H1 (cell line): ENCODE measurements at regions not wholly inside any gene's neighbourhood (a gene's known extent, or its start where the extent isn't known, plus 50 kb on each side); places are given as distances from the start of the nearest gene placed in this dataset.

Source experiments
- CTCF ChIA-PET: fragments of 300-600 bp; sonication (Branson Sonifier 250); formaldehyde crosslinking; loops from one replicate; lab custom pipeline; 2021; ENCODE audit not compliant: partially characterized antibody; lab: Charles Lee
- POLR2A ChIA-PET: fragments of 300-600 bp; sonication (Branson Sonifier 250); formaldehyde crosslinking; loops from one replicate; lab custom pipeline; 2021; ENCODE audit warnings: inconsistent platforms; ENCODE audit not compliant: partially characterized antibody; lab: Charles Lee
- DNase-seq, 2 experiments: peaks; one replicate each; pipeline versions ENCODE4 v3.0.0 to v3.0.0-alpha.2; 2010 to 2022; ENCODE audit warnings: low spot score in 2 of 2, low read depth in 1 of 2, mixed read lengths in 1 of 2
- FAIRE-seq: peaks from 2 replicates; lab custom pipeline; 2011; peaks lifted over from hg19 to GRCh38; lab: Jason Lieb, UNC
- H2AFZ ChIP-seq: 2 replicates; pipeline ENCODE4 v1.8.1; 2012; ENCODE audit warnings: low read length, inconsistent platforms
- H2AK5ac ChIP-seq: 2 replicates; pipeline ENCODE4 v1.6.1; 2013; ENCODE audit warnings: low read depth, low read length
- H2BK120ac ChIP-seq: replicated peaks from 2 replicates; pipeline ENCODE3; 2013; ENCODE audit warnings: low read depth, low read length, inconsistent platforms
- H2BK12ac ChIP-seq: 2 replicates; pipeline ENCODE4 v1.6.1; 2013; ENCODE audit warnings: low read depth, low read length
- H2BK15ac ChIP-seq: 2 replicates; pipeline ENCODE4 v1.6.1; 2013; ENCODE audit warnings: low read length
- H2BK20ac ChIP-seq: 2 replicates; pipeline ENCODE4 v1.6.1; 2013; ENCODE audit warnings: low read length
- H2BK5ac ChIP-seq: 2 replicates; pipeline ENCODE4 v1.6.1; 2013; ENCODE audit warnings: low read depth, low read length
- H3K14ac ChIP-seq: 2 replicates; pipeline ENCODE4 v1.6.1; 2013; ENCODE audit warnings: inconsistent platforms; ENCODE audit not compliant: insufficient read length
- H3K18ac ChIP-seq: 2 replicates; pipeline ENCODE4 v1.6.1; 2013; ENCODE audit warnings: low read length; ENCODE audit errors: extremely low read depth
- H3K23ac ChIP-seq: 2 replicates; pipeline ENCODE4 v1.6.1; 2013; ENCODE audit warnings: inconsistent platforms; ENCODE audit not compliant: insufficient read length
- H3K23me2 ChIP-seq: 2 replicates; pipeline ENCODE4 v1.6.1; 2013; ENCODE audit warnings: low read depth, low read length
- H3K27ac ChIP-seq: 2 replicates; pipeline ENCODE4 v1.6.1; 2011; ENCODE audit warnings: low read depth, low read length, inconsistent platforms
- H3K27me3 ChIP-seq, 4 experiments: replicated peaks in 1 of 4; 1 replicate in 1 of 4; 2 replicates in 3 of 4; pipeline versions ENCODE4 v1.6.1 to v1.8.1; 2011 to 2013; ENCODE audit warnings: low read length in 3 of 4, mild to moderate bottlenecking in 3 of 4, inconsistent platforms in 2 of 4, mixed read lengths in 2 of 4, moderate library complexity in 1 of 4; ENCODE audit not compliant: control insufficient read depth in 3 of 4, insufficient read depth in 3 of 4; ENCODE audit errors: extremely low read depth in 1 of 4
- H3K36me3 ChIP-seq, 4 experiments: 2 replicates each; pipeline versions ENCODE4 v1.6.1 to v1.8.1; 2011 to 2013; ENCODE audit warnings: mild to moderate bottlenecking in 4 of 4, low read length in 3 of 4, moderate library complexity in 2 of 4, control low read depth in 1 of 4, inconsistent platforms in 1 of 4; ENCODE audit not compliant: insufficient read depth in 4 of 4, control insufficient read depth in 2 of 4
- H3K4ac ChIP-seq: replicated peaks from 2 replicates; pipeline ENCODE3; 2013; ENCODE audit warnings: low read length, low read depth, mixed read lengths, inconsistent platforms; ENCODE audit not compliant: insufficient read length
- H3K4me1 ChIP-seq, 4 experiments: replicated peaks in 1 of 4; 1 replicate in 1 of 4; 2 replicates in 3 of 4; pipeline versions ENCODE4 v1.6.1 to v1.8.1; 2011 to 2013; ENCODE audit warnings: low read length in 3 of 4, inconsistent platforms in 2 of 4, mixed read lengths in 1 of 4; ENCODE audit not compliant: insufficient read depth in 4 of 4, control insufficient read depth in 3 of 4
- H3K4me2 ChIP-seq, 2 experiments: 2 replicates each; pipeline versions ENCODE4 v1.6.1 to v1.8.1; 2011 to 2013; ENCODE audit warnings: low read depth in 2 of 2, low read length in 2 of 2, control low read depth in 1 of 2, inconsistent platforms in 1 of 2, mild to moderate bottlenecking in 1 of 2; ENCODE audit not compliant: insufficient read depth in 1 of 2
- H3K4me3 ChIP-seq, 4 experiments: fragments of 200-600, 300-600 bp in 1 of 4; sonication (generic), shearing (Covaris generic), sonication (Bioruptor Twin) in 1 of 4; 2 replicates each; pipeline versions ENCODE4 v1.5.1 to v1.8.1; 2011 to 2016; ENCODE audit warnings: low read length in 4 of 4, low read depth in 3 of 4, control low read depth in 2 of 4, inconsistent platforms in 2 of 4, mild to moderate bottlenecking in 2 of 4, mixed read lengths in 1 of 4, moderate library complexity in 1 of 4; ENCODE audit not compliant: insufficient read depth in 2 of 4; ENCODE audit errors: extremely low read depth in 1 of 4
- H3K56ac ChIP-seq: replicated peaks from 2 replicates; pipeline ENCODE3; 2013; ENCODE audit warnings: low read depth, mild to moderate bottlenecking, mixed read lengths, low read length, inconsistent platforms; ENCODE audit not compliant: insufficient read length
- H3K79me1 ChIP-seq: 2 replicates; pipeline ENCODE4 v1.6.1; 2013; ENCODE audit warnings: low read depth, low read length, control low read depth
- H3K79me2 ChIP-seq, 2 experiments: 2 replicates each; pipeline versions ENCODE4 v1.6.1 to v1.8.1; 2012 to 2013; ENCODE audit warnings: low read length in 2 of 2, mild to moderate bottlenecking in 2 of 2, inconsistent platforms in 1 of 2; ENCODE audit not compliant: insufficient read depth in 2 of 2, control insufficient read depth in 1 of 2
- H3K9ac ChIP-seq, 4 experiments: replicated peaks in 1 of 4; 1 replicate in 1 of 4; 2 replicates in 3 of 4; pipeline versions ENCODE4 v1.6.1 to v1.8.1; 2011 to 2013; ENCODE audit warnings: low read depth in 3 of 4, low read length in 3 of 4, control low read depth in 2 of 4, mild to moderate bottlenecking in 2 of 4, moderate library complexity in 2 of 4, inconsistent platforms in 1 of 4; ENCODE audit errors: extremely low read depth in 1 of 4
- H3K9me3 ChIP-seq, 2 experiments: 2 replicates each; pipeline versions ENCODE4 v1.6.1 to v1.8.1; 2012 to 2013; ENCODE audit warnings: mild to moderate bottlenecking in 2 of 2, moderate library complexity in 2 of 2, control low read depth in 1 of 2, inconsistent platforms in 1 of 2, low read depth in 1 of 2, low read length in 1 of 2, mixed read lengths in 1 of 2; ENCODE audit not compliant: insufficient read depth in 2 of 2
- H4K20me1 ChIP-seq, 2 experiments: replicated peaks in 1 of 2; 2 replicates each; pipeline versions ENCODE3 to v1.8.1; 2011 to 2013; ENCODE audit warnings: inconsistent platforms in 2 of 2, low read length in 2 of 2, mild to moderate bottlenecking in 1 of 2; ENCODE audit not compliant: insufficient read depth in 2 of 2, control insufficient read depth in 1 of 2
- H4K5ac ChIP-seq: 2 replicates; pipeline ENCODE4 v1.6.1; 2013; ENCODE audit warnings: low read length, low read depth, mixed read lengths, inconsistent platforms; ENCODE audit not compliant: insufficient read length
- H4K8ac ChIP-seq: 2 replicates; pipeline ENCODE4 v1.8.0; 2013; ENCODE audit warnings: mild to moderate bottlenecking, moderate library complexity, low read length, inconsistent platforms; ENCODE audit not compliant: insufficient read depth; ENCODE audit errors: extremely low read depth
- H4K91ac ChIP-seq: replicated peaks from 2 replicates; pipeline ENCODE3; 2013; ENCODE audit warnings: low read length, mixed read lengths, inconsistent platforms; ENCODE audit not compliant: insufficient read length
- BACH1 ChIP-seq: IDR thresholded peaks from 2 replicates; pipeline ENCODE4 v1.6.1; 2012; ENCODE audit warnings: low read length, improper control_type of control experiment
- CTBP2 ChIP-seq: IDR thresholded peaks from 2 replicates; pipeline ENCODE4 v1.7.0; 2011; ENCODE audit warnings: borderline replicate concordance, mild to moderate bottlenecking, moderate library complexity, mixed read lengths, low read length; ENCODE audit not compliant: insufficient read depth, insufficient read length
- EZH2 ChIP-seq: fragments of 200-600 bp; sonication (generic); IDR thresholded peaks from 2 replicates; pipeline ENCODE4 v1.7.1; 2012; ENCODE audit warnings: low read depth, mild to moderate bottlenecking, moderate library complexity, low read length, inconsistent platforms; ENCODE audit not compliant: severe bottlenecking
- FOSL1 ChIP-seq: IDR thresholded peaks from 2 replicates; pipeline ENCODE4 v1.6.1; 2011; ENCODE audit warnings: mild to moderate bottlenecking, low read depth, low read length, moderate library complexity; ENCODE audit not compliant: insufficient read depth
- POLR2A ChIP-seq, 2 experiments: IDR thresholded peaks; 1 replicate in 1 of 2; 2 replicates in 1 of 2; pipeline ENCODE4 v1.6.1; 2011; ENCODE audit warnings: low read depth in 2 of 2, low read length in 2 of 2, mild to moderate bottlenecking in 2 of 2; ENCODE audit errors: control extremely low read depth in 1 of 2
- WGBS, 2 experiments: shearing (Covaris generic) in 1 of 2; methylation state at CpG; one replicate each; pipeline versions ENCODE4 v1.1.6 to v1.1.7; 2013 to 2015; ENCODE audit warnings: low lambda C conversion rate in 2 of 2, mixed read lengths in 2 of 2, inconsistent platforms in 1 of 2, low coverage in 1 of 2, missing lambda C conversion rate in 1 of 2; ENCODE audit not compliant: insufficient replicate concordance in 2 of 2, insufficient coverage in 1 of 2, insufficient read length in 1 of 2; ENCODE audit errors: extremely low coverage in 1 of 2, missing lambda C conversion rate in 1 of 2; 5-methylcytosine and 5-hydroxymethylcytosine counted together

- H3K56ac ChIP-seq: no peak overlapping the region
- H4K20me1 ChIP-seq: no peaks in the 10 kb centered on the region
- H3K27me3 ChIP-seq: no peaks in the 10 kb centered on the region
- H2AK5ac ChIP-seq: no peak overlapping the region
- H3K9me3 ChIP-seq: no peaks in the 10 kb centered on the region
- H2BK15ac ChIP-seq: no peak overlapping the region
- H3K4ac ChIP-seq: no peak overlapping the region
- H2BK20ac ChIP-seq: no peak overlapping the region
- H3K18ac ChIP-seq: no peak overlapping the region
- FAIRE-seq (no peak), DNase-seq (no peak)
- H2BK120ac ChIP-seq: no peak overlapping the region
- no peaks in the 10 kb centered on the region for H3K23me2 ChIP-seq
- no peak overlapping the region for H3K23ac ChIP-seq
- H4K5ac ChIP-seq: no peak overlapping the region
- H3K4me1 ChIP-seq: peaks cover 0 to 4% (median 2%) of the 10 kb centered on the region in 4 experiments; a peak in 4 of 7 replicates
- H2BK5ac ChIP-seq: no peak overlapping the region
- H3K27ac ChIP-seq: no peak overlapping the region
- 88 to 100% methylated on average over 2 to 4 of the region's 4 CpGs for WGBS, 2 experiments
- no peak overlapping the region for H2AFZ ChIP-seq
- POLR2A ChIA-PET: no interaction called here
- H2BK12ac ChIP-seq: no peak overlapping the region
- H4K8ac ChIP-seq: no peak overlapping the region
- H3K14ac ChIP-seq: no peak overlapping the region
- no peak overlapping the region for H3K4me3 ChIP-seq
- no peak overlapping the region for H3K4me2 ChIP-seq
- CTCF ChIA-PET: interaction anchor here (0.7 to 7.8 kb wide), 2 partner anchors 9 to 98 kb away, joined by 3 to 61 read pairs; no protein-coding TSS in a partner anchor
- no peaks in the 10 kb centered on the region for H3K36me3 ChIP-seq
- no peak overlapping the region for H3K9ac ChIP-seq
- H3K79me1 ChIP-seq: no peaks in the 10 kb centered on the region
- H3K79me2 ChIP-seq: no peaks in the 10 kb centered on the region
- H4K91ac ChIP-seq: no peak overlapping the region
- TF ChIP-seq EZH2: no peak
- TF ChIP-seq CTBP2: no peak
- TF ChIP-seq FOSL1: no peak
- TF ChIP-seq POLR2A (IDR thresholded peaks at IDR 0.05; ENCODE audit: control extremely low read depth in 1 of 2, low read depth in 2 of 2, low read length in 2 of 2): no peak
- no peak for TF ChIP-seq BACH1
Measured at GRCh38 chr9:109959679-109960078, 179.7 kb downstream of the PALM2AKAP2 start.
